ENCODE measurements at regions not wholly inside any gene's neighbourhood (a gene's known extent, or its start where the extent isn't known, plus 50 kb on each side); places are given as distances from the start of the nearest gene placed in this dataset.

GRCh38 chr4:24722026-24722568 lies 73.3 kb upstream of the SOD3 start:
- H3K36me3 Mint-ChIP-seq (ENCODE audit: insufficient read depth) = no peaks in the 10 kb centered on the region
- H3K4me3 Mint-ChIP-seq (ENCODE audit: low read depth) = no peak overlapping the region
- no peaks in the 10 kb centered on the region for H3K4me1 Mint-ChIP-seq (ENCODE audit: low read depth)
- TF ChIP-seq CTCF (IDR thresholded peaks at IDR 0.05; ENCODE audit: unreplicated experiment) = no peak
- peaks cover 4% of the 10 kb centered on the region for H3K27me3 Mint-ChIP-seq
- no peaks in the 10 kb centered on the region for H3K9me3 Mint-ChIP-seq (ENCODE audit: low read depth)
- H3K27ac Mint-ChIP-seq = no peak overlapping the region
- DNase-seq (ENCODE audit: low spot score, unreplicated experiment) = no peak

GRCh38 chr4:24727390-24728224 lies 67.8 kb upstream of the SOD3 start:
- no peak overlapping the region for H3K4me3 Mint-ChIP-seq (ENCODE audit: low read depth)
- H3K4me1 Mint-ChIP-seq (ENCODE audit: low read depth) = peaks cover 2% of the 10 kb centered on the region
- no peaks in the 10 kb centered on the region for H3K9me3 Mint-ChIP-seq (ENCODE audit: low read depth)
- no peaks in the 10 kb centered on the region for H3K36me3 Mint-ChIP-seq (ENCODE audit: insufficient read depth)
- no peak overlapping the region for H3K27ac Mint-ChIP-seq
- TF ChIP-seq CTCF (IDR thresholded peaks at IDR 0.05; ENCODE audit: unreplicated experiment) = no peak
- peaks cover 9% of the 10 kb centered on the region for H3K27me3 Mint-ChIP-seq
- no peak for DNase-seq (ENCODE audit: low spot score, unreplicated experiment)

- TF ChIP-seq CTCF (IDR thresholded peaks at IDR 0.05; ENCODE audit: unreplicated experiment) = no peak
- no peak overlapping the region for H3K4me3 Mint-ChIP-seq (ENCODE audit: low read depth)
- peaks cover 2% of the 10 kb centered on the region for H3K4me1 Mint-ChIP-seq (ENCODE audit: low read depth)
- H3K9me3 Mint-ChIP-seq (ENCODE audit: low read depth) = no peaks in the 10 kb centered on the region
- peaks cover 9% of the 10 kb centered on the region for H3K27me3 Mint-ChIP-seq
- H3K27ac Mint-ChIP-seq = no peak overlapping the region
- DNase-seq (ENCODE audit: low spot score, unreplicated experiment) = no peak
- no peaks in the 10 kb centered on the region for H3K36me3 Mint-ChIP-seq (ENCODE audit: insufficient read depth)
These were observed 66.1 kb upstream of the SOD3 start for GRCh38 chr4:24729119-24729730.

GRCh38 chr4:24730256-24731001 lies 64.9 kb upstream of the SOD3 start:
- Mint-ChIP-seq H3K27ac (no peak overlapping the region), H3K4me3 (ENCODE audit: low read depth) (no peak overlapping the region), H3K27me3 (peaks cover 11% of the 10 kb centered on the region), H3K4me1 (ENCODE audit: low read depth) (peaks cover 2% of the 10 kb centered on the region), H3K9me3 (ENCODE audit: low read depth) (no peaks in the 10 kb centered on the region), H3K36me3 (ENCODE audit: insufficient read depth) (no peaks in the 10 kb centered on the region)
- no peak for DNase-seq (ENCODE audit: low spot score, unreplicated experiment)
- no peak for TF ChIP-seq CTCF (IDR thresholded peaks at IDR 0.05; ENCODE audit: unreplicated experiment)

GRCh38 chr4:24731448-24731847 lies 63.9 kb upstream of the SOD3 start:
- Mint-ChIP-seq H3K9me3 (ENCODE audit: low read depth) (no peaks in the 10 kb centered on the region), H3K36me3 (ENCODE audit: insufficient read depth) (no peaks in the 10 kb centered on the region), H3K4me1 (ENCODE audit: low read depth) (peaks cover 2% of the 10 kb centered on the region), H3K4me3 (ENCODE audit: low read depth) (no peak overlapping the region), H3K27ac (no peak overlapping the region), H3K27me3 (peaks cover 11% of the 10 kb centered on the region)
- DNase-seq (ENCODE audit: low spot score, unreplicated experiment) = no peak
- TF ChIP-seq CTCF (IDR thresholded peaks at IDR 0.05; ENCODE audit: unreplicated experiment) = no peak

Data from progenitor cell of endocrine pancreas (in vitro differentiated cells).